GM12878 (cell line): ENCODE measurements at regions not wholly inside any gene's neighbourhood (a gene's known extent, or its start where the extent isn't known, plus 50 kb on each side); places are given as distances from the start of the nearest gene placed in this dataset.

ENCODE experiments used
- ATAC-seq: fragments of 200-7000 bp; cut with Tn5 transposase; 3 replicates; pipeline ENCODE4 v1.9.1; 2020; ENCODE audit warnings: mild to moderate bottlenecking, moderate library complexity
- BruUV-seq: library from RNA; stranded (reverse); fragments of 400-500 nt; replicated peaks from 2 replicates; lab custom pipeline; 2021; lab: Mats Ljungman, UMichigan
- CTCF ChIA-PET: fragments of 300-600 bp; sonication (Branson Sonifier 250); formaldehyde crosslinking; extraction: SDS; loops from one replicate; lab custom pipeline; 2021; ENCODE audit warnings: inconsistent platforms; lab: Yijun Ruan, JAX
- POLR2A ChIA-PET: fragments of 350-600 bp; formaldehyde crosslinking; extraction: SDS; loops from one replicate; lab custom pipeline; 2021; ENCODE audit warnings: inconsistent platforms; lab: Charles Lee
- RAD21 ChIA-PET: fragments of 300-600 bp; sonication (Branson Sonifier 250); formaldehyde crosslinking; loops from one replicate; lab custom pipeline; 2023; ENCODE audit warnings: antibody characterized with exemption; ENCODE audit not compliant: unreplicated experiment; lab: Charles Lee
- SMC1A ChIA-PET: fragments of 300-600 bp; sonication (Branson Sonifier 250); formaldehyde crosslinking; loops from one replicate; lab custom pipeline; 2023; ENCODE audit not compliant: unreplicated experiment, uncharacterized antibody; lab: Charles Lee
- DNase-seq: peaks from one replicate; pipeline ENCODE4 v3.0.0-alpha.2; 2011; ENCODE audit warnings: low read depth, low spot score
- FAIRE-seq: peaks from 3 replicates; lab custom pipeline; 2011; peaks lifted over from hg19 to GRCh38; lab: Jason Lieb, UNC
- H2AFZ ChIP-seq: 2 replicates; pipeline ENCODE4 v1.6.0; 2011; ENCODE audit warnings: low read depth, low read length, control low read depth; ENCODE audit not compliant: control insufficient read depth
- H3K27ac ChIP-seq: 2 replicates; pipeline ENCODE4 v1.5.1; 2011; ENCODE audit warnings: control low read depth; ENCODE audit not compliant: control insufficient read depth, insufficient read depth
- H3K27me3 ChIP-seq, 2 experiments: replicated peaks in 1 of 2; 2 replicates each; pipeline versions ENCODE4 v1.6.0 to v1.6.1; 2011; ENCODE audit warnings: low read length in 1 of 2; ENCODE audit not compliant: control insufficient read depth in 2 of 2, insufficient read depth in 2 of 2
- H3K36me3 ChIP-seq, 2 experiments: 2 replicates each; pipeline ENCODE4 v1.5.1; 2011; ENCODE audit warnings: low read length in 1 of 2; ENCODE audit not compliant: control insufficient read depth in 2 of 2, insufficient read depth in 2 of 2
- H3K4me1 ChIP-seq: 2 replicates; pipeline ENCODE4 v1.6.1; 2011; ENCODE audit warnings: mild to moderate bottlenecking, low read length, moderate library complexity, mixed read lengths; ENCODE audit not compliant: control insufficient read depth, insufficient read depth
- H3K4me2 ChIP-seq: 2 replicates; pipeline ENCODE4 v1.6.0; 2011; ENCODE audit warnings: control low read depth; ENCODE audit not compliant: control insufficient read depth, insufficient read depth
- H3K4me3 ChIP-seq: fragments of 200-600 bp; sonication (generic); 2 replicates; pipeline ENCODE4 v1.5.1; 2016
- H3K79me2 ChIP-seq: 2 replicates; pipeline ENCODE4 v1.6.0; 2011; ENCODE audit warnings: low read length; ENCODE audit not compliant: control insufficient read depth, insufficient read depth
- H3K9ac ChIP-seq: 2 replicates; pipeline ENCODE4 v1.8.0; 2011; ENCODE audit warnings: low read length, control low read depth, mixed read lengths; ENCODE audit not compliant: control insufficient read depth, insufficient read depth
- H3K9me3 ChIP-seq: replicated peaks from 3 replicates; pipeline ENCODE4 v1.5.1; 2011; ENCODE audit warnings: mild to moderate bottlenecking, low read length; ENCODE audit not compliant: control insufficient read depth, insufficient read depth
- H4K20me1 ChIP-seq: 2 replicates; pipeline ENCODE4 v1.6.0; 2011; ENCODE audit not compliant: control insufficient read depth, insufficient read depth
- CBX3 ChIP-seq: fragments of 200-600 bp; sonication (generic); IDR thresholded peaks from 2 replicates; pipeline ENCODE4 v1.6.1; 2016; ENCODE audit warnings: low read depth, borderline replicate concordance
- EED ChIP-seq: sonication (generic); IDR thresholded peaks from 2 replicates; pipeline ENCODE4 v1.6.1; 2016; ENCODE audit warnings: antibody characterized with exemption, low read depth
- MTA2 ChIP-seq: fragments of 450-650 bp; IDR thresholded peaks from 2 replicates; pipeline ENCODE4 v1.6.1; 2016; ENCODE audit warnings: low read depth, mild to moderate bottlenecking, moderate library complexity
- MTA3 ChIP-seq: IDR thresholded peaks from 2 replicates; pipeline ENCODE4 v1.6.1; 2012; ENCODE audit warnings: low read length, inconsistent platforms, borderline replicate concordance
- NFIC ChIP-seq: IDR thresholded peaks from 2 replicates; pipeline ENCODE4 v1.6.1; 2012; ENCODE audit warnings: low read depth, mild to moderate bottlenecking, inconsistent platforms, low read length, moderate library complexity
- NFXL1 ChIP-seq: fragments of 450-650 bp; IDR thresholded peaks from 2 replicates; pipeline ENCODE4 v1.6.1; 2017; ENCODE audit warnings: antibody characterized with exemption, mild to moderate bottlenecking, borderline replicate concordance
- SRF ChIP-seq, 2 experiments: IDR thresholded peaks; 2 replicates each; pipeline ENCODE4 v1.6.1; 2011; ENCODE audit warnings: low read depth in 2 of 2, low read length in 2 of 2, mild to moderate bottlenecking in 1 of 2, moderate library complexity in 1 of 2
- TAF1 ChIP-seq: IDR thresholded peaks from 2 replicates; pipeline ENCODE4 v1.6.1; 2011; ENCODE audit warnings: mild to moderate bottlenecking, low read depth, low read length, borderline replicate concordance
- TBL1XR1 ChIP-seq: IDR thresholded peaks from 2 replicates; pipeline ENCODE4 v1.6.1; 2012; ENCODE audit warnings: low read depth, low read length, improper control_type of control experiment
- TCF7 ChIP-seq: IDR thresholded peaks from 2 replicates; pipeline ENCODE4 v1.6.1; 2014; ENCODE audit warnings: antibody characterized with exemption, borderline replicate concordance
- YBX1 ChIP-seq: fragments of 450-650 bp; IDR thresholded peaks from 2 replicates; pipeline ENCODE4 v1.6.1; 2016; ENCODE audit warnings: antibody characterized with exemption
- ZSCAN29 ChIP-seq: fragments of 450-650 bp; IDR thresholded peaks from 2 replicates; pipeline ENCODE4 v1.6.1; 2017; ENCODE audit warnings: mild to moderate bottlenecking, moderate library complexity
- in situ Hi-C: fragments of 300-500 bp; cut with MboI; formaldehyde crosslinking; loops from 9 replicates; pipeline ENCODE4 v1.14.3; 2018; ENCODE audit warnings: mixed read lengths
- intact Hi-C: fragments of 100-400 bp; cut with micrococcal nuclease; formaldehyde crosslinking; loops from one replicate; pipeline ENCODE4 v1.14.2; 2022; ENCODE audit not compliant: unreplicated experiment
- TF ChIP-seq, protein P1 (sequence below): fragments of 450-650 bp; formaldehyde crosslinking; IDR thresholded peaks from 2 replicates; pipeline ENCODE4 v1.4.0; 2020; ENCODE audit warnings: mild to moderate bottlenecking, moderate library complexity
- TF ChIP-seq, protein P2 (sequence below): IDR thresholded peaks from 2 replicates; pipeline ENCODE4 v1.6.1; 2011; ENCODE audit warnings: borderline replicate concordance, low read depth, mild to moderate bottlenecking, moderate library complexity, mixed read lengths, low read length; ENCODE audit not compliant: insufficient read depth; ENCODE audit errors: extremely low read length
- TF ChIP-seq, protein P3 (sequence below): fragments of 150-350 bp; IDR thresholded peaks from 2 replicates; pipeline ENCODE4 v1.6.1; 2014; ENCODE audit warnings: mild to moderate bottlenecking, low read depth, low read length
- TF ChIP-seq, protein P4 (sequence below): fragments of 450-650 bp; conservative IDR thresholded peaks from 2 replicates; pipeline ENCODE4 v1.6.1; 2017; ENCODE audit warnings: mild to moderate bottlenecking, moderate library complexity
- TF ChIP-seq, protein P5 (sequence below): fragments of 450-650 bp; IDR thresholded peaks from 2 replicates; pipeline ENCODE4 v1.6.1; 2016; ENCODE audit warnings: mild to moderate bottlenecking

DNA sequence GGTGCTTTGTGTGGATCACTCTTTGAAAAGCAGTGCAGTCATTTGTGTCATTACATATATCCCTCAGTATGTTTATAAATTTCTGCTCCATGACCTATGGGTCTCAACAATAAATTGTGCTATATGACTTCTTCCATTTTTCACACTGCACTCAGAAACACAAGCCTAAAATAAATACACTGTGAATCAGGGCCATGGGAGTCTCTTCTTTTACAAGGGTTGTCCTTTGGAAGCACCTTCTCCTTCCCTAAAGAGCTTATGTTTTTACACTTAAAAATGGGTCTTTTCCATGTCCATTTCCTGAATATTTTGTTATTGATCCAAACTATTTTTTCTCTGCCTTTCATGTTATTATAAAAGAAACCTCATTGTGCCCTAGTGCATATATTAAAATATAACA is 108.3 kb upstream of the MEOX2 start:
- BruUV-seq: no TSS peak
- Histone ChIP-seq H3K79me2 (no peaks in the 10 kb centered on the region), H4K20me1 (no peaks in the 10 kb centered on the region), H3K4me1 (no peaks in the 10 kb centered on the region), H3K9me3 (no peaks in the 10 kb centered on the region), H3K9ac (no peak overlapping the region), H3K4me3 (no peak overlapping the region), H3K27me3 (no peaks in the 10 kb centered on the region), H3K4me2 (no peak overlapping the region), H2AFZ (no peak overlapping the region), H3K27ac (no peak overlapping the region), H3K36me3 (no peaks in the 10 kb centered on the region)
- no peak for FAIRE-seq
- no peak for DNase-seq
- ATAC-seq: no peak
- ChIA-PET POLR2A (no interaction called here), SMC1A (no interaction called here), RAD21 (no interaction called here), CTCF (no interaction called here)
- in situ Hi-C loops: no loop called here
- intact Hi-C loops: no loop called here
- TF ChIP-seq CBX3 (no peak), MTA3 (no peak), TBL1XR1 (no peak), TCF7 (no peak), ZSCAN29 (no peak), MTA2 (no peak), NFIC (no peak), YBX1 (no peak), TAF1 (no peak), EED (no peak), NFXL1 (no peak), SRF (IDR thresholded peaks at IDR 0.05; ENCODE audit: low read depth in 2 of 2, low read length in 2 of 2) (no peak)
- TF ChIP-seq, protein P1, sequence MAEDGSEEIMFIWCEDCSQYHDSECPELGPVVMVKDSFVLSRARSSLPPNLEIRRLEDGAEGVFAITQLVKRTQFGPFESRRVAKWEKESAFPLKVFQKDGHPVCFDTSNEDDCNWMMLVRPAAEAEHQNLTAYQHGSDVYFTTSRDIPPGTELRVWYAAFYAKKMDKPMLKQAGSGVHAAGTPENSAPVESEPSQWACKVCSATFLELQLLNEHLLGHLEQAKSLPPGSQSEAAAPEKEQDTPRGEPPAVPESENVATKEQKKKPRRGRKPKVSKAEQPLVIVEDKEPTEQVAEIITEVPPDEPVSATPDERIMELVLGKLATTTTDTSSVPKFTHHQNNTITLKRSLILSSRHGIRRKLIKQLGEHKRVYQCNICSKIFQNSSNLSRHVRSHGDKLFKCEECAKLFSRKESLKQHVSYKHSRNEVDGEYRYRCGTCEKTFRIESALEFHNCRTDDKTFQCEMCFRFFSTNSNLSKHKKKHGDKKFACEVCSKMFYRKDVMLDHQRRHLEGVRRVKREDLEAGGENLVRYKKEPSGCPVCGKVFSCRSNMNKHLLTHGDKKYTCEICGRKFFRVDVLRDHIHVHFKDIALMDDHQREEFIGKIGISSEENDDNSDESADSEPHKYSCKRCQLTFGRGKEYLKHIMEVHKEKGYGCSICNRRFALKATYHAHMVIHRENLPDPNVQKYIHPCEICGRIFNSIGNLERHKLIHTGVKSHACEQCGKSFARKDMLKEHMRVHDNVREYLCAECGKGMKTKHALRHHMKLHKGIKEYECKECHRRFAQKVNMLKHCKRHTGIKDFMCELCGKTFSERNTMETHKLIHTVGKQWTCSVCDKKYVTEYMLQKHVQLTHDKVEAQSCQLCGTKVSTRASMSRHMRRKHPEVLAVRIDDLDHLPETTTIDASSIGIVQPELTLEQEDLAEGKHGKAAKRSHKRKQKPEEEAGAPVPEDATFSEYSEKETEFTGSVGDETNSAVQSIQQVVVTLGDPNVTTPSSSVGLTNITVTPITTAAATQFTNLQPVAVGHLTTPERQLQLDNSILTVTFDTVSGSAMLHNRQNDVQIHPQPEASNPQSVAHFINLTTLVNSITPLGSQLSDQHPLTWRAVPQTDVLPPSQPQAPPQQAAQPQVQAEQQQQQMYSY: no peak
- TF ChIP-seq, protein P2, sequence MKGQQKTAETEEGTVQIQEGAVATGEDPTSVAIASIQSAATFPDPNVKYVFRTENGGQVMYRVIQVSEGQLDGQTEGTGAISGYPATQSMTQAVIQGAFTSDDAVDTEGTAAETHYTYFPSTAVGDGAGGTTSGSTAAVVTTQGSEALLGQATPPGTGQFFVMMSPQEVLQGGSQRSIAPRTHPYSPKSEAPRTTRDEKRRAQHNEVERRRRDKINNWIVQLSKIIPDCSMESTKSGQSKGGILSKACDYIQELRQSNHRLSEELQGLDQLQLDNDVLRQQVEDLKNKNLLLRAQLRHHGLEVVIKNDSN: no peak
- TF ChIP-seq, protein P3, sequence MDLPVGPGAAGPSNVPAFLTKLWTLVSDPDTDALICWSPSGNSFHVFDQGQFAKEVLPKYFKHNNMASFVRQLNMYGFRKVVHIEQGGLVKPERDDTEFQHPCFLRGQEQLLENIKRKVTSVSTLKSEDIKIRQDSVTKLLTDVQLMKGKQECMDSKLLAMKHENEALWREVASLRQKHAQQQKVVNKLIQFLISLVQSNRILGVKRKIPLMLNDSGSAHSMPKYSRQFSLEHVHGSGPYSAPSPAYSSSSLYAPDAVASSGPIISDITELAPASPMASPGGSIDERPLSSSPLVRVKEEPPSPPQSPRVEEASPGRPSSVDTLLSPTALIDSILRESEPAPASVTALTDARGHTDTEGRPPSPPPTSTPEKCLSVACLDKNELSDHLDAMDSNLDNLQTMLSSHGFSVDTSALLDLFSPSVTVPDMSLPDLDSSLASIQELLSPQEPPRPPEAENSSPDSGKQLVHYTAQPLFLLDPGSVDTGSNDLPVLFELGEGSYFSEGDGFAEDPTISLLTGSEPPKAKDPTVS: no peak
- TF ChIP-seq, protein P4, sequence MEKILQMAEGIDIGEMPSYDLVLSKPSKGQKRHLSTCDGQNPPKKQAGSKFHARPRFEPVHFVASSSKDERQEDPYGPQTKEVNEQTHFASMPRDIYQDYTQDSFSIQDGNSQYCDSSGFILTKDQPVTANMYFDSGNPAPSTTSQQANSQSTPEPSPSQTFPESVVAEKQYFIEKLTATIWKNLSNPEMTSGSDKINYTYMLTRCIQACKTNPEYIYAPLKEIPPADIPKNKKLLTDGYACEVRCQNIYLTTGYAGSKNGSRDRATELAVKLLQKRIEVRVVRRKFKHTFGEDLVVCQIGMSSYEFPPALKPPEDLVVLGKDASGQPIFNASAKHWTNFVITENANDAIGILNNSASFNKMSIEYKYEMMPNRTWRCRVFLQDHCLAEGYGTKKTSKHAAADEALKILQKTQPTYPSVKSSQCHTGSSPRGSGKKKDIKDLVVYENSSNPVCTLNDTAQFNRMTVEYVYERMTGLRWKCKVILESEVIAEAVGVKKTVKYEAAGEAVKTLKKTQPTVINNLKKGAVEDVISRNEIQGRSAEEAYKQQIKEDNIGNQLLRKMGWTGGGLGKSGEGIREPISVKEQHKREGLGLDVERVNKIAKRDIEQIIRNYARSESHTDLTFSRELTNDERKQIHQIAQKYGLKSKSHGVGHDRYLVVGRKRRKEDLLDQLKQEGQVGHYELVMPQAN: no peak
- TF ChIP-seq, protein P5, sequence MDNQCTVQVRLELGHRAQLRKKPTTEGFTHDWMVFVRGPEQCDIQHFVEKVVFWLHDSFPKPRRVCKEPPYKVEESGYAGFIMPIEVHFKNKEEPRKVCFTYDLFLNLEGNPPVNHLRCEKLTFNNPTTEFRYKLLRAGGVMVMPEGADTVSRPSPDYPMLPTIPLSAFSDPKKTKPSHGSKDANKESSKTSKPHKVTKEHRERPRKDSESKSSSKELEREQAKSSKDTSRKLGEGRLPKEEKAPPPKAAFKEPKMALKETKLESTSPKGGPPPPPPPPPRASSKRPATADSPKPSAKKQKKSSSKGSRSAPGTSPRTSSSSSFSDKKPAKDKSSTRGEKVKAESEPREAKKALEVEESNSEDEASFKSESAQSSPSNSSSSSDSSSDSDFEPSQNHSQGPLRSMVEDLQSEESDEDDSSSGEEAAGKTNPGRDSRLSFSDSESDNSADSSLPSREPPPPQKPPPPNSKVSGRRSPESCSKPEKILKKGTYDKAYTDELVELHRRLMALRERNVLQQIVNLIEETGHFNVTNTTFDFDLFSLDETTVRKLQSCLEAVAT: no peak
